SK-N-SH (cell line): ENCODE measurements at regions not wholly inside any gene's neighbourhood (a gene's known extent, or its start where the extent isn't known, plus 50 kb on each side); places are given as distances from the start of the nearest gene placed in this dataset.
"Not testable (repeated sequence)": the region's sequence is repeated elsewhere in the genome, so short reads cannot be mapped to it uniquely, and the experiment has no call there.

Source experiments
- CTCF ChIA-PET: fragments of 300-600, 350-600 bp; formaldehyde crosslinking; extraction: SDS; loops from one replicate; lab custom pipeline; 2021; lab: Yijun Ruan, JAX
- POLR2A ChIA-PET: fragments of 350-600 bp; sonication (Branson Sonifier 250); formaldehyde crosslinking; extraction: SDS; loops from one replicate; lab custom pipeline; 2020; ENCODE audit warnings: antibody characterized with exemption, inconsistent platforms; lab: Yijun Ruan, JAX
- DNase-seq: peaks from one replicate; pipeline ENCODE4 v3.0.0; 2012
- H2AFZ ChIP-seq: fragments of 200-600 bp; sonication (generic); 2 replicates; pipeline ENCODE4 v1.8.1; 2016; ENCODE audit warnings: antibody characterized with exemption, mild to moderate bottlenecking, low read depth
- H3F3A ChIP-seq: fragments of 200-600 bp; sonication (generic); replicated peaks from 2 replicates; pipeline ENCODE3; 2016; ENCODE audit warnings: antibody characterized with exemption, mild to moderate bottlenecking; ENCODE audit not compliant: insufficient read depth
- H3K27ac ChIP-seq, 2 experiments: fragments of 200-500 bp in 1 of 2; fragments of 200-600 bp in 1 of 2; sonication (Bioruptor generic) in 1 of 2; sonication (generic), shearing (Covaris generic) in 1 of 2; 2 replicates each; pipeline versions ENCODE4 v1.5.1 to v1.6.1; 2014 to 2016; ENCODE audit warnings: low read depth in 2 of 2, inconsistent platforms in 1 of 2, low read length in 1 of 2, mild to moderate bottlenecking in 1 of 2, mixed read lengths in 1 of 2
- H3K27me3 ChIP-seq: fragments of 200-600 bp; sonication (generic), shearing (Covaris generic); 2 replicates; pipeline ENCODE4 v1.6.1; 2016; ENCODE audit warnings: mixed run types; ENCODE audit not compliant: insufficient read depth
- H3K36me3 ChIP-seq, 2 experiments: fragments of 200-500 bp in 1 of 2; fragments of 200-600 bp in 1 of 2; sonication (Bioruptor generic) in 1 of 2; sonication (generic) in 1 of 2; replicated peaks in 1 of 2; 2 replicates each; pipeline versions ENCODE3 to v1.5.1; 2014 to 2016; ENCODE audit warnings: low read length in 1 of 2, mild to moderate bottlenecking in 1 of 2; ENCODE audit not compliant: insufficient read depth in 2 of 2, control insufficient read depth in 1 of 2
- H3K4me1 ChIP-seq, 2 experiments: fragments of 200-500 bp in 1 of 2; fragments of 200-600 bp in 1 of 2; sonication (Bioruptor generic) in 1 of 2; sonication (generic), shearing (Covaris generic) in 1 of 2; 2 replicates each; pipeline versions ENCODE4 v1.5.1 to v1.6.1; 2014 to 2016; ENCODE audit warnings: low read depth in 1 of 2, low read length in 1 of 2, mixed run types in 1 of 2; ENCODE audit not compliant: insufficient read depth in 2 of 2, control insufficient read depth in 1 of 2
- H3K4me2 ChIP-seq: fragments of 200-600 bp; sonication (generic), shearing (Covaris generic); 2 replicates; pipeline ENCODE4 v1.6.1; 2017; ENCODE audit warnings: mixed run types
- H3K4me3 ChIP-seq, 2 experiments: fragments of 200-500 bp in 1 of 2; fragments of 200-600 bp in 1 of 2; sonication (Bioruptor generic) in 1 of 2; sonication (generic), shearing (Covaris generic) in 1 of 2; 2 replicates each; pipeline versions ENCODE4 v1.5.1 to v1.8.1; 2014 to 2016; ENCODE audit warnings: low read depth in 2 of 2, inconsistent platforms in 1 of 2, low read length in 1 of 2, mild to moderate bottlenecking in 1 of 2, mixed read lengths in 1 of 2, moderate library complexity in 1 of 2
- H3K79me2 ChIP-seq: fragments of 200-600 bp; sonication (generic); 2 replicates; pipeline ENCODE4 v1.8.1; 2017; ENCODE audit warnings: mild to moderate bottlenecking; ENCODE audit not compliant: insufficient read depth
- H3K9ac ChIP-seq: fragments of 200-600 bp; sonication (generic); 2 replicates; pipeline ENCODE4 v1.6.1; 2017; ENCODE audit warnings: mixed run types
- H3K9me2 ChIP-seq: fragments of 200-600 bp; sonication (generic); 2 replicates; pipeline ENCODE4 v1.6.1; 2017; ENCODE audit warnings: mixed run types
- H3K9me3 ChIP-seq: fragments of 200-600 bp; sonication (generic); 2 replicates; pipeline ENCODE4 v1.6.1; 2017; ENCODE audit warnings: mixed run types, mild to moderate bottlenecking, moderate library complexity
- H4K20me1 ChIP-seq: fragments of 200-600 bp; sonication (generic); 2 replicates; pipeline ENCODE4 v1.6.1; 2017; ENCODE audit warnings: mild to moderate bottlenecking, mixed run types; ENCODE audit not compliant: insufficient read depth
- CHD2 ChIP-seq: fragments of 150-350 bp; IDR thresholded peaks from 2 replicates; pipeline ENCODE4 v1.6.1; 2018; ENCODE audit warnings: low read length; ENCODE audit not compliant: partially characterized antibody
- EP300 ChIP-seq, 2 experiments: IDR thresholded peaks; 2 replicates each; pipeline versions ENCODE4 v1.4.0 to v1.6.1; 2012; ENCODE audit warnings: borderline replicate concordance in 1 of 2, low read depth in 1 of 2, low read length in 1 of 2
- FOSL2 ChIP-seq: IDR thresholded peaks from 2 replicates; pipeline ENCODE4 v1.4.0; 2012; ENCODE audit warnings: low read depth, mild to moderate bottlenecking, moderate library complexity, borderline replicate concordance
- GABPA ChIP-seq: IDR thresholded peaks from 2 replicates; pipeline ENCODE4 v1.4.0; 2012; ENCODE audit warnings: low read depth, mild to moderate bottlenecking
- GATA2 ChIP-seq: sonication (generic); formaldehyde crosslinking; IDR thresholded peaks from 2 replicates; pipeline ENCODE4 v1.5.0; 2020; ENCODE audit warnings: mild to moderate bottlenecking, missing genetic modification reagents
- IRF3 ChIP-seq: fragments of 150-350 bp; IDR thresholded peaks from 2 replicates; pipeline ENCODE4 v1.6.1; 2016; ENCODE audit warnings: mild to moderate bottlenecking, low read depth, low read length
- MXI1 ChIP-seq: IDR thresholded peaks from 2 replicates; pipeline ENCODE4 v1.6.1; 2012; ENCODE audit warnings: mild to moderate bottlenecking, low read depth, low read length, improper control_type of control experiment
- NFIC ChIP-seq: IDR thresholded peaks from 2 replicates; pipeline ENCODE4 v1.4.0; 2012; ENCODE audit warnings: borderline replicate concordance
- PBX3 ChIP-seq: IDR thresholded peaks from 2 replicates; pipeline ENCODE4; 2012
- POLR2AphosphoS5 ChIP-seq: IDR thresholded peaks from 2 replicates; pipeline ENCODE4 v1.6.1; 2012; ENCODE audit warnings: low read depth, low read length
- RAD21 ChIP-seq: IDR thresholded peaks from 2 replicates; pipeline ENCODE4 v1.6.1; 2012; ENCODE audit warnings: mild to moderate bottlenecking, low read length
- REST ChIP-seq: IDR thresholded peaks from 2 replicates; pipeline ENCODE4 v1.6.1; 2012; ENCODE audit warnings: mild to moderate bottlenecking, low read depth, low read length, moderate library complexity
- RFX5 ChIP-seq: IDR thresholded peaks from 2 replicates; pipeline ENCODE4 v1.6.1; 2012; ENCODE audit warnings: mild to moderate bottlenecking, improper control_type of control experiment, low read length
- SMC3 ChIP-seq: IDR thresholded peaks from 2 replicates; pipeline ENCODE4 v1.6.1; 2012; ENCODE audit warnings: low read depth, low read length, improper control_type of control experiment
- TAF1 ChIP-seq: IDR thresholded peaks from 2 replicates; pipeline ENCODE4 v1.6.1; 2012; ENCODE audit warnings: low read depth, mild to moderate bottlenecking, low read length, moderate library complexity, borderline replicate concordance
- USF2 ChIP-seq: fragments of 150-350 bp; IDR thresholded peaks from 2 replicates; pipeline ENCODE4 v1.6.1; 2017; ENCODE audit warnings: antibody characterized with exemption, low read length, low read depth, borderline replicate concordance
- WGBS: methylation state at CpG from one replicate; pipeline ENCODE4 v1.1.6; 2017; ENCODE audit warnings: low lambda C conversion rate; 5-methylcytosine and 5-hydroxymethylcytosine counted together

- CTCF ChIA-PET: no interaction called here
These were observed 272.7 kb upstream of the VWC2 start for GRCh38 chr7:49500741-49501140.

GRCh38 chr7:49507206-49507605, 266.2 kb upstream of the VWC2 start:
- H2AFZ ChIP-seq, H3K4me3 ChIP-seq, CTCF ChIA-PET, H3K9ac ChIP-seq, H3K79me2 ChIP-seq, H3K36me3 ChIP-seq, H4K20me1 ChIP-seq, H3K27me3 ChIP-seq, DNase-seq, H3K27ac ChIP-seq, H3K9me3 ChIP-seq, H3F3A ChIP-seq, H3K9me2 ChIP-seq, POLR2A ChIA-PET, H3K4me2 ChIP-seq, H3K4me1 ChIP-seq: not testable (repeated sequence)
- WGBS: 0% methylated on average over 2 of the region's 2 CpGs

More at GRCh38 chr7:49500741-49501140, 272.7 kb upstream of the VWC2 start:
- WGBS: 2% methylated on average over 2 of the region's 2 CpGs
- H3K4me3 ChIP-seq: no peak overlapping the region
- no peaks in the 10 kb centered on the region for H3K36me3 ChIP-seq
- no peak overlapping the region for H3K27ac ChIP-seq
- H3K4me2 ChIP-seq: no peak overlapping the region
- POLR2A ChIA-PET: no interaction called here
- no peaks in the 10 kb centered on the region for H3K9me3 ChIP-seq
- no peaks in the 10 kb centered on the region for H3F3A ChIP-seq
- TF ChIP-seq MXI1: no peak
- TF ChIP-seq GATA2 (CRISPR knock-in tag): no peak
- TF ChIP-seq RFX5: no peak
- TF ChIP-seq TAF1: no peak
- TF ChIP-seq EP300 (IDR thresholded peaks at IDR 0.05; ENCODE audit: borderline replicate concordance in 1 of 2, low read depth in 1 of 2, low read length in 1 of 2): no peak
- no peak for TF ChIP-seq REST
- TF ChIP-seq CHD2: no peak
- TF ChIP-seq NFIC: no peak
- no peak for TF ChIP-seq POLR2AphosphoS5
- TF ChIP-seq IRF3: no peak
- no peak for TF ChIP-seq FOSL2
- no peak for TF ChIP-seq USF2
- TF ChIP-seq GABPA: no peak
- no peak for TF ChIP-seq RAD21
- TF ChIP-seq SMC3: no peak
- no peak for TF ChIP-seq PBX3
- no peak overlapping the region for H3K9ac ChIP-seq
- no peak for DNase-seq
- H4K20me1 ChIP-seq: no peaks in the 10 kb centered on the region
- H3K4me1 ChIP-seq: no peaks in the 10 kb centered on the region
- no peaks in the 10 kb centered on the region for H3K9me2 ChIP-seq
- H2AFZ ChIP-seq: no peak overlapping the region
- H3K27me3 ChIP-seq: peaks cover 17% of the 10 kb centered on the region; the same call in 1 of the 2 replicates
- H3K79me2 ChIP-seq: no peaks in the 10 kb centered on the region
